ENCODE measurements at regions not wholly inside any gene's neighbourhood (a gene's known extent, or its start where the extent isn't known, plus 50 kb on each side); places are given as distances from the start of the nearest gene placed in this dataset.

GRCh38 chr18:79587779-79588635 lies 91.6 kb upstream of the CTDP1 start:
- TF ChIP-seq CTCF (IDR thresholded peaks at IDR 0.05): no peak
- no peak for TF ChIP-seq POLR2AphosphoS5 (IDR thresholded peaks at IDR 0.05)
- TF ChIP-seq POLR2A (IDR thresholded peaks at IDR 0.05): no peak

Measured in breast epithelium (tissue), 3 donors.